Glutamatergic neuron (in vitro differentiated cells): ENCODE measurements at regions not wholly inside any gene's neighbourhood (a gene's known extent, or its start where the extent isn't known, plus 50 kb on each side); places are given as distances from the start of the nearest gene placed in this dataset.

ENCODE experiments used
- DNase-seq: peaks from one replicate; pipeline ENCODE4 v3.0.0; 2022
- H3K27ac Mint-ChIP-seq: one replicate; pipeline ENCODE4 v1.8.0; 2020; ENCODE audit warnings: mild to moderate bottlenecking, mixed read lengths, inconsistent platforms; ENCODE audit not compliant: unreplicated experiment
- H3K27me3 Mint-ChIP-seq: one replicate; pipeline ENCODE4 v1.8.0; 2020; ENCODE audit warnings: mild to moderate bottlenecking, moderate library complexity, mixed read lengths, inconsistent platforms; ENCODE audit not compliant: unreplicated experiment
- H3K36me3 Mint-ChIP-seq: one replicate; pipeline ENCODE4 v1.8.0; 2020; ENCODE audit warnings: mild to moderate bottlenecking, mixed read lengths, inconsistent platforms; ENCODE audit not compliant: unreplicated experiment
- H3K4me1 Mint-ChIP-seq: one replicate; pipeline ENCODE4 v1.8.0; 2020; ENCODE audit warnings: mild to moderate bottlenecking, low read depth, mixed read lengths, inconsistent platforms; ENCODE audit not compliant: unreplicated experiment
- H3K4me3 Mint-ChIP-seq: one replicate; pipeline ENCODE4 v1.8.0; 2020; ENCODE audit warnings: mild to moderate bottlenecking, mixed read lengths, inconsistent platforms; ENCODE audit not compliant: unreplicated experiment
- H3K9me3 Mint-ChIP-seq: one replicate; pipeline ENCODE4 v1.8.0; 2020; ENCODE audit warnings: mild to moderate bottlenecking, moderate library complexity, mixed read lengths, inconsistent platforms; ENCODE audit not compliant: unreplicated experiment
- CTCF ChIP-seq: fragments of 200-600 bp; sonication (generic); IDR thresholded peaks from one replicate; pipeline ENCODE4 v1.5.0; 2021; ENCODE audit not compliant: partially characterized antibody, unreplicated experiment

GRCh38 chr7:91564101-91564500 is 299.9 kb downstream of the FZD1 start:
- Mint-ChIP-seq H3K27ac (no peak overlapping the region), H3K36me3 (no peaks in the 10 kb centered on the region), H3K27me3 (no peaks in the 10 kb centered on the region), H3K9me3 (peaks cover 5% of the 10 kb centered on the region), H3K4me1 (peaks cover 21% of the 10 kb centered on the region), H3K4me3 (no peak overlapping the region)
- no peak for TF ChIP-seq CTCF
- DNase-seq: no peak

- DNase-seq: no peak
- H3K27me3 Mint-ChIP-seq: no peaks in the 10 kb centered on the region
- H3K36me3 Mint-ChIP-seq: no peaks in the 10 kb centered on the region
- H3K4me3 Mint-ChIP-seq: no peak overlapping the region
- TF ChIP-seq CTCF: no peak
- H3K9me3 Mint-ChIP-seq: peaks cover 5% of the 10 kb centered on the region
- H3K27ac Mint-ChIP-seq: no peak overlapping the region
- H3K4me1 Mint-ChIP-seq: peaks cover 21% of the 10 kb centered on the region
Observed at GRCh38 chr7:91564541-91564940, 300.3 kb downstream of the FZD1 start.

- no peaks in the 10 kb centered on the region for H3K36me3 Mint-ChIP-seq
- H3K9me3 Mint-ChIP-seq: peaks cover 4% of the 10 kb centered on the region
- DNase-seq: no peak
- H3K4me3 Mint-ChIP-seq: peak overlapping the region; percentile 17
- H3K4me1 Mint-ChIP-seq: peaks cover 21% of the 10 kb centered on the region
- TF ChIP-seq CTCF: no peak
- peak overlapping the region; percentile 73 for H3K27ac Mint-ChIP-seq
- H3K27me3 Mint-ChIP-seq: no peaks in the 10 kb centered on the region
Observed at GRCh38 chr7:91565499-91566401, 301.5 kb downstream of the FZD1 start.

GRCh38 chr7:91566402-91566732 is 302.1 kb downstream of the FZD1 start:
- DNase-seq: peak; percentile 31
- Mint-ChIP-seq H3K4me1 (peaks cover 21% of the 10 kb centered on the region), H3K9me3 (peaks cover 4% of the 10 kb centered on the region), H3K27ac (peak overlapping the region; percentile 73), H3K36me3 (no peaks in the 10 kb centered on the region), H3K27me3 (no peaks in the 10 kb centered on the region), H3K4me3 (peak overlapping the region; percentile 17)
- TF ChIP-seq CTCF: no peak

GRCh38 chr7:91567081-91568012 is 303.1 kb downstream of the FZD1 start:
- DNase-seq: no peak
- H3K27ac Mint-ChIP-seq: peak overlapping the region; percentile 9
- TF ChIP-seq CTCF: no peak
- H3K27me3 Mint-ChIP-seq: no peaks in the 10 kb centered on the region
- H3K36me3 Mint-ChIP-seq: no peaks in the 10 kb centered on the region
- peaks cover 21% of the 10 kb centered on the region for H3K4me1 Mint-ChIP-seq
- no peak overlapping the region for H3K4me3 Mint-ChIP-seq
- H3K9me3 Mint-ChIP-seq: peaks cover 4% of the 10 kb centered on the region
